Fibroblast of lung (primary cell): ENCODE measurements at regions not wholly inside any gene's neighbourhood (a gene's known extent, or its start where the extent isn't known, plus 50 kb on each side); places are given as distances from the start of the nearest gene placed in this dataset.

Experiments used
- DNase-seq, 2 donors: peaks; one replicate each; pipeline versions ENCODE4 v3.0.0 to v3.0.0-alpha.2; 2010; ENCODE audit warnings: low read depth in 2 of 2
- H2AFZ ChIP-seq: 2 replicates; pipeline ENCODE4 v1.5.1; 2012; ENCODE audit warnings: low read length, control low read depth, inconsistent platforms
- H3K27ac ChIP-seq: 2 replicates; pipeline ENCODE4 v1.5.1; 2011; ENCODE audit warnings: low read length, control low read depth; ENCODE audit not compliant: insufficient read depth
- H3K27me3 ChIP-seq: 2 replicates; pipeline ENCODE4 v1.5.1; 2011; ENCODE audit warnings: mild to moderate bottlenecking, low read length; ENCODE audit not compliant: control insufficient read depth, insufficient read depth
- H3K36me3 ChIP-seq: 2 replicates; pipeline ENCODE4 v1.5.1; 2011; ENCODE audit warnings: low read length; ENCODE audit not compliant: control insufficient read depth, insufficient read depth
- H3K4me1 ChIP-seq: 2 replicates; pipeline ENCODE4 v1.5.1; 2011; ENCODE audit warnings: low read length; ENCODE audit not compliant: control insufficient read depth, insufficient read depth; ENCODE audit errors: extremely low read depth
- H3K4me2 ChIP-seq: 2 replicates; pipeline ENCODE4 v1.5.1; 2011; ENCODE audit warnings: low read length, control low read depth; ENCODE audit not compliant: insufficient read depth; ENCODE audit errors: extremely low read depth
- H3K4me3 ChIP-seq, 4 experiments: fragments of 200-600 bp in 1 of 4; sonication (generic) in 1 of 4; replicated peaks in 1 of 4; 2 replicates each; pipeline ENCODE4 v1.5.1; 2011 to 2016; ENCODE audit warnings: low read length in 4 of 4, low read depth in 3 of 4, mild to moderate bottlenecking in 3 of 4, control low read depth in 2 of 4, inconsistent platforms in 1 of 4, mixed read lengths in 1 of 4; ENCODE audit not compliant: insufficient read depth in 1 of 4; ENCODE audit errors: control extremely low read depth in 1 of 4
- H3K79me2 ChIP-seq: 2 replicates; pipeline ENCODE4 v1.5.1; 2012; ENCODE audit warnings: mild to moderate bottlenecking, low read length, inconsistent platforms; ENCODE audit not compliant: control insufficient read depth, insufficient read depth
- H3K9ac ChIP-seq: 2 replicates; pipeline ENCODE4 v1.5.1; 2011; ENCODE audit warnings: mild to moderate bottlenecking, low read length, control low read depth; ENCODE audit not compliant: insufficient read depth
- H3K9me3 ChIP-seq: 2 replicates; pipeline ENCODE4 v1.5.1; 2012; ENCODE audit warnings: low read depth, low read length; ENCODE audit not compliant: control insufficient read depth, insufficient read depth
- H4K20me1 ChIP-seq: 2 replicates; pipeline ENCODE4 v1.5.1; 2011; ENCODE audit warnings: low read length; ENCODE audit not compliant: control insufficient read depth, insufficient read depth; ENCODE audit errors: extremely low read depth
- EZH2 ChIP-seq: IDR thresholded peaks from 2 replicates; pipeline ENCODE4 v1.5.1; 2012; ENCODE audit warnings: low read length, control low read depth, mild to moderate bottlenecking; ENCODE audit errors: missing control alignments
- TF ChIP-seq, protein P1 (sequence below), 2 donors: IDR thresholded peaks in 1 of 2; conservative IDR thresholded peaks in 1 of 2; 1 replicate in 1 of 2; 2 replicates in 1 of 2; pipeline ENCODE4 v1.5.1; 2011 to 2012; ENCODE audit warnings: low read length in 2 of 2, control low read depth in 1 of 2, inconsistent platforms in 1 of 2, low read depth in 1 of 2, mild to moderate bottlenecking in 1 of 2

- Histone ChIP-seq H2AFZ (no peak overlapping the region), H3K36me3 (no peaks in the 10 kb centered on the region), H3K9ac (no peak overlapping the region), H3K4me3 (no peak overlapping the region), H4K20me1 (no peaks in the 10 kb centered on the region), H3K27me3 (no peaks in the 10 kb centered on the region), H3K9me3 (no peaks in the 10 kb centered on the region), H3K27ac (no peak overlapping the region), H3K4me2 (no peak overlapping the region), H3K79me2 (no peaks in the 10 kb centered on the region), H3K4me1 (no peaks in the 10 kb centered on the region)
- TF ChIP-seq EZH2 = no peak
- TF ChIP-seq, protein P1, sequence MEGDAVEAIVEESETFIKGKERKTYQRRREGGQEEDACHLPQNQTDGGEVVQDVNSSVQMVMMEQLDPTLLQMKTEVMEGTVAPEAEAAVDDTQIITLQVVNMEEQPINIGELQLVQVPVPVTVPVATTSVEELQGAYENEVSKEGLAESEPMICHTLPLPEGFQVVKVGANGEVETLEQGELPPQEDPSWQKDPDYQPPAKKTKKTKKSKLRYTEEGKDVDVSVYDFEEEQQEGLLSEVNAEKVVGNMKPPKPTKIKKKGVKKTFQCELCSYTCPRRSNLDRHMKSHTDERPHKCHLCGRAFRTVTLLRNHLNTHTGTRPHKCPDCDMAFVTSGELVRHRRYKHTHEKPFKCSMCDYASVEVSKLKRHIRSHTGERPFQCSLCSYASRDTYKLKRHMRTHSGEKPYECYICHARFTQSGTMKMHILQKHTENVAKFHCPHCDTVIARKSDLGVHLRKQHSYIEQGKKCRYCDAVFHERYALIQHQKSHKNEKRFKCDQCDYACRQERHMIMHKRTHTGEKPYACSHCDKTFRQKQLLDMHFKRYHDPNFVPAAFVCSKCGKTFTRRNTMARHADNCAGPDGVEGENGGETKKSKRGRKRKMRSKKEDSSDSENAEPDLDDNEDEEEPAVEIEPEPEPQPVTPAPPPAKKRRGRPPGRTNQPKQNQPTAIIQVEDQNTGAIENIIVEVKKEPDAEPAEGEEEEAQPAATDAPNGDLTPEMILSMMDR (conservative IDR thresholded peaks at IDR 0.05 in 1 of 2, IDR thresholded peaks at IDR 0.05 in 1 of 2; ENCODE audit: low read depth in 1 of 2, low read length in 2 of 2) = no peak
- DNase-seq = no peak
Measured at GRCh38 chr12:14148489-14149270, 167.3 kb upstream of the GRIN2B start.

GRCh38 chr12:14153803-14154202, 172.4 kb upstream of the GRIN2B start:
- Histone ChIP-seq H4K20me1 (no peaks in the 10 kb centered on the region), H3K9me3 (no peaks in the 10 kb centered on the region), H3K79me2 (no peaks in the 10 kb centered on the region), H3K4me3 (no peak overlapping the region), H3K4me1 (no peaks in the 10 kb centered on the region), H3K9ac (no peak overlapping the region), H3K27me3 (no peaks in the 10 kb centered on the region), H2AFZ (no peak overlapping the region), H3K27ac (no peak overlapping the region), H3K4me2 (no peak overlapping the region), H3K36me3 (no peaks in the 10 kb centered on the region)
- DNase-seq = no peak
- TF ChIP-seq EZH2 = no peak
- TF ChIP-seq, protein P1 (conservative IDR thresholded peaks at IDR 0.05 in 1 of 2, IDR thresholded peaks at IDR 0.05 in 1 of 2; ENCODE audit: low read depth in 1 of 2, low read length in 2 of 2) = no peak

DNA sequence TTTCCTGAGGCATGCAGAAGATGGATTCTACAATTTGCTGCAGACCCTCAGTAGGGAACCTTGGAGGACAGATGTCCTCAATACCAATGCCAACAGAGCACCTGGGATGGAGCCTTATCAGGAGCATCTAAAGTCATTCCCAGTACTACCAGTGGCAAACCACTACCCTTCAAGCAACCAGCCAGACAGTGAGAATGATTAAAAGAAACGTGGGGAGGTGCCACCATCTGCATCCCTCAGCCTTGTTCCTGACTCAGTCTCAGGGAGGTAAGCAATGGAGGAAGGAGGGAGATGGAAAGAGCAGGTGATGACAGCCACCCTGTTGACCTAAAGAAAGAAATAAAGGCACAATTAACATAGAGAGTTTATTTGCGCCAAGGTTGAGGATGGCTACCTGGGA, 175.2 kb upstream of the GRIN2B start:
- Histone ChIP-seq H3K9ac (no peak overlapping the region), H3K4me3 (no peak overlapping the region), H3K27ac (no peak overlapping the region), H3K36me3 (no peaks in the 10 kb centered on the region), H3K79me2 (no peaks in the 10 kb centered on the region), H3K4me2 (no peak overlapping the region), H3K27me3 (no peaks in the 10 kb centered on the region), H3K9me3 (no peaks in the 10 kb centered on the region), H4K20me1 (no peaks in the 10 kb centered on the region), H2AFZ (no peak overlapping the region), H3K4me1 (no peaks in the 10 kb centered on the region)
- DNase-seq = no peak
- TF ChIP-seq EZH2 = no peak
- TF ChIP-seq, protein P1 (conservative IDR thresholded peaks at IDR 0.05 in 1 of 2, IDR thresholded peaks at IDR 0.05 in 1 of 2; ENCODE audit: low read depth in 1 of 2, low read length in 2 of 2) = no peak
